Breast epithelium (tissue), 4 donors: ENCODE measurements at regions not wholly inside any gene's neighbourhood (a gene's known extent, or its start where the extent isn't known, plus 50 kb on each side); places are given as distances from the start of the nearest gene placed in this dataset.
A peak's percentile ranks its signal among the peaks of the same experiment; 100 is the strongest.

Experiments
- DNase-seq, 2 donors: peaks; one replicate each; pipeline ENCODE4 v3.0.0-alpha.2; 2019; ENCODE audit warnings: low spot score in 2 of 2
- H3K27ac ChIP-seq, 2 donors: fragments of 200-600 bp; sonication (generic) in 1 of 2; one replicate each; pipeline ENCODE4 v1.5.1; 2016 to 2019; ENCODE audit warnings: mild to moderate bottlenecking in 1 of 2
- H3K27me3 ChIP-seq, 2 donors: fragments of 200-600 bp; sonication (generic) in 1 of 2; one replicate each; pipeline versions ENCODE4 v1.5.1 to v1.6.0; 2017 to 2019; ENCODE audit warnings: control low read depth in 1 of 2, mild to moderate bottlenecking in 1 of 2
- H3K36me3 ChIP-seq: fragments of 200-600 bp; one replicate; pipeline ENCODE4 v1.5.1; 2019
- H3K4me1 ChIP-seq, 2 donors: fragments of 200-600 bp; sonication (generic); one replicate each; pipeline ENCODE4 v1.5.1; 2016 to 2019; ENCODE audit warnings: control low read depth in 1 of 2
- H3K4me3 ChIP-seq, 3 donors: fragments of 200-600 bp; sonication (generic); 1 replicate in 2 of 3; 2 replicates in 1 of 3; pipeline ENCODE4 v1.5.1; 2016 to 2019; ENCODE audit warnings: mild to moderate bottlenecking in 3 of 3, moderate library complexity in 2 of 3
- H3K9me3 ChIP-seq, 2 donors: fragments of 200-600 bp; sonication (generic) in 1 of 2; one replicate each; pipeline ENCODE4 v1.5.1; 2016 to 2019; ENCODE audit warnings: control low read depth in 1 of 2
- POLR2A ChIP-seq: fragments of 450-650 bp; IDR thresholded peaks from one replicate; pipeline ENCODE4 v1.6.1; 2016; ENCODE audit warnings: antibody characterized with exemption, mild to moderate bottlenecking, moderate library complexity
- POLR2AphosphoS5 ChIP-seq, 3 donors: sonication (generic); formaldehyde crosslinking; IDR thresholded peaks; one replicate each; pipeline ENCODE4 v1.6.1; 2017; ENCODE audit warnings: antibody characterized with exemption in 3 of 3
- intact Hi-C: fragments of 100-400 bp; cut with DNase I; formaldehyde crosslinking; loops from one replicate; pipeline ENCODE4 v1.15.1; 2023; ENCODE audit warnings: low total_unique reads
- TF ChIP-seq, protein P1 (sequence below), 3 donors: fragments of 450-650 bp; IDR thresholded peaks; one replicate each; pipeline ENCODE4 v1.5.1; 2016 to 2017; ENCODE audit warnings: antibody characterized with exemption in 3 of 3, mild to moderate bottlenecking in 3 of 3, moderate library complexity in 3 of 3

DNA sequence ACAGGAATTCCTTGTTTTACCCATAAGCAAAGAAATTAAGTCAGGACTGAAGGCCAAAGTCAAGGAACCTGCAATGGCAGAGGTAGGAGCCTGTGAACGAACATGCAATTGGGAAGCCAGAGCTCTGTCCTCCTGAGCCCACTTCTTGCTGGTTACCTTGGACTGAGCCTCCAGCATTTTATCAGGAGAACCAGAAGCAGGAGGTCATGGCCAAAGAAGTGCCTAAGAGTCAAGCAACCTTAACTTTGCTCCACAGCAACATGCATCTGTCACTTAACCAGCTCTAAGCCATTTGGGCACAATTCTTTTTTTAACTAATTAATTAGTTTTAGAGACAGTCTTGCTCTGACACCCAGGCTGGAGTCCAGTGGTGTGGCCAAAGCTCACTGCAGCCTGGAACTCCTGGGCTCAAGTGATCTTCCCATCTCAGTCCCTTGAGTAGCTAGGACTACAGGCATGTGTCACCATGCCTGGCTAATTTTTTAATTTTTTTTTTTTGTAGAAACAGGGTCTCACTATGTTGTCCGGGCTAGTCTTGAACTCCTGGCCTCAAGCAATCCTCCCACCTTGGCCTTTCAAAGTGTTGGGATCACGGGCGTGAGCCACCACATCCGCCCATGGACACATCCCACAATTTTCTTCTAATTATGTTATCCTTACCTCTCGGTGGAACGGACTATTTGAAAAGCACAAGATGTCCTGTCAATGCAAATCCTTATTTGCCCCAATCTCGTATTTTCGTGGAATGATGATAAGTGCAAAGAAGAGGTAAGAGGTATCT is 334.2 kb downstream of the CD83 start:
- intact Hi-C loops = no loop called here
- Histone ChIP-seq H3K9me3 (no peaks in the 10 kb centered on the region), H3K27me3 (no peaks in the 10 kb centered on the region), H3K36me3 (no peaks in the 10 kb centered on the region), H3K27ac (no peak overlapping the region), H3K4me3 (no peak overlapping the region), H3K4me1 (peaks cover 0 to 4% of the 10 kb centered on the region in 2 donors)
- TF ChIP-seq POLR2A (no peak), POLR2AphosphoS5 (IDR thresholded peaks at IDR 0.05) (no peak)
- TF ChIP-seq, protein P1, sequence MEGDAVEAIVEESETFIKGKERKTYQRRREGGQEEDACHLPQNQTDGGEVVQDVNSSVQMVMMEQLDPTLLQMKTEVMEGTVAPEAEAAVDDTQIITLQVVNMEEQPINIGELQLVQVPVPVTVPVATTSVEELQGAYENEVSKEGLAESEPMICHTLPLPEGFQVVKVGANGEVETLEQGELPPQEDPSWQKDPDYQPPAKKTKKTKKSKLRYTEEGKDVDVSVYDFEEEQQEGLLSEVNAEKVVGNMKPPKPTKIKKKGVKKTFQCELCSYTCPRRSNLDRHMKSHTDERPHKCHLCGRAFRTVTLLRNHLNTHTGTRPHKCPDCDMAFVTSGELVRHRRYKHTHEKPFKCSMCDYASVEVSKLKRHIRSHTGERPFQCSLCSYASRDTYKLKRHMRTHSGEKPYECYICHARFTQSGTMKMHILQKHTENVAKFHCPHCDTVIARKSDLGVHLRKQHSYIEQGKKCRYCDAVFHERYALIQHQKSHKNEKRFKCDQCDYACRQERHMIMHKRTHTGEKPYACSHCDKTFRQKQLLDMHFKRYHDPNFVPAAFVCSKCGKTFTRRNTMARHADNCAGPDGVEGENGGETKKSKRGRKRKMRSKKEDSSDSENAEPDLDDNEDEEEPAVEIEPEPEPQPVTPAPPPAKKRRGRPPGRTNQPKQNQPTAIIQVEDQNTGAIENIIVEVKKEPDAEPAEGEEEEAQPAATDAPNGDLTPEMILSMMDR (IDR thresholded peaks at IDR 0.05) = no peak
- no peak for DNase-seq

DNA sequence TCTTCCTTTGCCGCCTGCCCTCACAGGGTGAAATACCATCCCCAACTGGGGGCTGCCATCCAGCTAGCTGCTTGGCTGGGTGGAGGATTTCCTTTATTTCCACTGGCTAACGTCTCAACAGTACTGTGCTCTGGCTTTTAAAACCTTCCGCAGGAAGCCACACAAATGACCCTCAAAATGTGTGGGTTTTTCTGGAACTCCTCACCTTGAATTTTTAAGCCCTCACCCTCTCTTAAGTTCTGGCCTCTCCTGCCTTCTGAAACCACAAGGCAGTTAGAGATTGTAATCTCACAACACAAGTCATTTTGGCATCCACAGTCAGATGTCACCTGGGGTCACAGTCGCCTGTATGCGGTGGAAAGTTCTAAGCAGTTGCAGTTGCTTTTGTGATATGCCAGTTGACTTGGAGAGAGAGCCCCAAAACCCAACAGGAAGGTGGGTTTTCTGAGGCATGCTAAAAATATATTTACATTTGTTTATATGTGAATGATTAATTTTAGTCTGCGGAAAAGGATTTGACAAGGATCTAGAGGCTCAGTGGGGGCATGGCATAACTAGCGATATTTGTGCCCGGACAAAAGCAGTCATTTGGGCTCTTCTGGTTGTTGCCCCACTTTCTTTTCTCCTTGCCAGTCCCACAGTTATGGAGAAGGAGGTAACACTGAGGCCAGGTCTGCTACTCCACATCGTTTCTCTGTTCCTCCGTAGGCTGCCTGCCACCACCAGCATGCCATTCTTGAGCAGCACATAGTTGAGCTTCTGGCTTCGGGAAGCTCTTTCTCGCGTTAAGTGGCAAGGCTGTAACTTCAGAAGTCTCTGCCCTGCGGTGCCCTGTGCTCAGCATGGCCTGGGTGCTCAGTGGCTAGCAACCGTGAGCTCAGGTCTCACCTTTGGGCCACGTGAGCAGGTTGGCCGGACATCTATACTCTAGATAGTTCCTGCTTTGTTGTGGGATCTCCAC is 335.3 kb downstream of the CD83 start:
- no peaks in the 10 kb centered on the region for H3K27me3 ChIP-seq

DNA sequence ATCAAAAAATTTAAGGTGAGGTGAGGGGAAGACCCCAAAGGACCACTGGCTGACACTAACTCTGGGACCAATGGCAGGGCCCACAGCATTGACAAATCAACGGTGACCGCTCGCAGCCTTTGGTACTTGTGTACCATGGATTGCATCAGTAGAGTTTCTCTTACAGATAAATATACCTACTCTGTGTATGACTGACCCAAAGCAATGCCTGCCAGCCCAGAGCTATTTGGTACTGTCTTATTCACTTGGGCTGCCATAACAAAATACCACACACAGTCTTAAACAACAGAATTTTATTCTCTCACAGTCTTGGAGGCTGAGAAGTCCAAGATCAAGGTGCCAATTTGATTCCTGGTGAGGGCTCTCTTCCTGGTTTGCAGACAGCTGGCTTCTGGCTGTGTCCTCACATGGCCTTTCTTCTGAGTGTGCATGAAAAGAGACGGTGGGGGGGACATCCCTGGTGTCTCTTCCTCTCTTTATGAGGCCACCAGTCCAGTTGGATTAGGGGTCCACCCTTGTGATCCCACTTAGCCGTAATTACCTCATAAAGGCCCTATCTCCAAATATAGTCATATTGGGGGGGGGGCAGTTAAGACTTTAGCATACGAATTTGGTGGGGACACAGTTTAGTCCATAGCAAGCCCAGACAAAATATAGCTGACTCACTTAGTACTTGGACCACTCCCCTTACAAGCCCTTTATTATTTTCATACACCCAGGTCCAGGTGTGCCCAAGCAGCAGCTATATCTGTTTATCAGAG is 336.3 kb downstream of the CD83 start:
- Histone ChIP-seq H3K4me3 (no peak overlapping the region), H3K9me3 (no peaks in the 10 kb centered on the region), H3K36me3 (no peaks in the 10 kb centered on the region), H3K27ac (no peak overlapping the region), H3K4me1 (peaks cover 0 to 4% of the 10 kb centered on the region in 2 donors), H3K27me3 (no peaks in the 10 kb centered on the region)
- TF ChIP-seq POLR2A (no peak), POLR2AphosphoS5 (IDR thresholded peaks at IDR 0.05) (no peak)
- TF ChIP-seq, protein P1 (IDR thresholded peaks at IDR 0.05) = no peak
- DNase-seq = no peak
- intact Hi-C loops = no loop called here

More for the DNA sequence above, 335.3 kb downstream of the CD83 start:
- Histone ChIP-seq H3K36me3 (no peaks in the 10 kb centered on the region), H3K4me3 (no peak overlapping the region), H3K27ac (no peak overlapping the region), H3K4me1 (peaks cover 0 to 4% of the 10 kb centered on the region in 2 donors), H3K9me3 (no peaks in the 10 kb centered on the region)
- intact Hi-C loops = no loop called here
- peak in 1 of 2 donors; percentile 59 for DNase-seq
- no peak for TF ChIP-seq POLR2A
- TF ChIP-seq POLR2AphosphoS5 (IDR thresholded peaks at IDR 0.05) = no peak
- TF ChIP-seq, protein P1 (IDR thresholded peaks at IDR 0.05) = no peak

GRCh38 chr6:14454473-14454775 is 336.9 kb downstream of the CD83 start:
- TF ChIP-seq POLR2A (no peak), POLR2AphosphoS5 (IDR thresholded peaks at IDR 0.05) (no peak)
- TF ChIP-seq, protein P1 (IDR thresholded peaks at IDR 0.05) = no peak
- Histone ChIP-seq H3K27ac (no peak overlapping the region), H3K4me1 (peaks cover 0 to 4% of the 10 kb centered on the region in 2 donors), H3K4me3 (no peak overlapping the region), H3K36me3 (no peaks in the 10 kb centered on the region), H3K27me3 (no peaks in the 10 kb centered on the region), H3K9me3 (no peaks in the 10 kb centered on the region)
- DNase-seq = peak in 1 of 2 donors; percentile 67
- intact Hi-C loops = no loop called here
